ENCODE measurements at regions not wholly inside any gene's neighbourhood (a gene's known extent, or its start where the extent isn't known, plus 50 kb on each side); places are given as distances from the start of the nearest gene placed in this dataset.

- Histone ChIP-seq H3K4me3 (no peak overlapping the region), H3K9me3 (no peaks in the 10 kb centered on the region), H3K4me1 (no peaks in the 10 kb centered on the region), H3K36me3 (replicated peaks in 1 of 2; ENCODE audit: insufficient read depth in 1 of 2, low read depth in 2 of 2) (no peaks in the 10 kb centered on the region), H3K27me3 (no peaks in the 10 kb centered on the region), H3K27ac (no peak overlapping the region)
- no peak for DNase-seq
- 62 to 92% methylated on average over 2 of the region's 2 CpGs for WGBS, 2 donors
- TF ChIP-seq POLR2A (IDR thresholded peaks at IDR 0.05) (no peak), CTCF (IDR thresholded peaks at IDR 0.05) (no peak)
- intact Hi-C loops (cut with DNase I) = no loop called here
- no peak for ATAC-seq
Measured at GRCh38 chr10:64518456-64518855, 997.3 kb downstream of the REEP3 start.

DNA sequence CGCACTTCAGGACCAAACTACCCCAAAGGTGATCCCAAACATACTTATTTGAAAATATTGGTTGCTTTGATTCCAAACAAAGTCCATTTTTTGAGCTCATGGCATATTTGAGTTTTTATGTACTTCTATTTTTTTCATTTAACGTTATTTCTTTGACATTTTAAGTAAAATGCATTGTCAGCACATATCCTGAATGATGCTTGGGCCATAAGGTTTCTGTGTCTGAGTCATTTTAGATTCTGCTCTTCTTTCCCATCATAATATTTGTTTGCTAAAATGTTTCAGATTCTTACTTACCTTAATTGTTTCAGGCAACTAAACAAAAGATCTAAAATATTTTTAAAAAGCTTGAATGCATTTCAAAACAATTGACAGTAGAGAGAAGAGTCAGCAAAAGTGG lies 998.2 kb downstream of the REEP3 start:
- H3K4me1 ChIP-seq = no peaks in the 10 kb centered on the region
- no peak overlapping the region for H3K4me3 ChIP-seq
- no peaks in the 10 kb centered on the region for H3K27me3 ChIP-seq
- ATAC-seq (no peak), DNase-seq (no peak)
- intact Hi-C loops (cut with DNase I) = no loop called here
- no peaks in the 10 kb centered on the region for H3K9me3 ChIP-seq
- no peak overlapping the region for H3K27ac ChIP-seq
- 53 to 73% methylated on average over 2 of the region's 2 CpGs for WGBS, 2 donors
- TF ChIP-seq POLR2A (IDR thresholded peaks at IDR 0.05) (no peak), CTCF (IDR thresholded peaks at IDR 0.05) (no peak)
- H3K36me3 ChIP-seq (replicated peaks in 1 of 2; ENCODE audit: insufficient read depth in 1 of 2, low read depth in 2 of 2) = no peaks in the 10 kb centered on the region

DNA sequence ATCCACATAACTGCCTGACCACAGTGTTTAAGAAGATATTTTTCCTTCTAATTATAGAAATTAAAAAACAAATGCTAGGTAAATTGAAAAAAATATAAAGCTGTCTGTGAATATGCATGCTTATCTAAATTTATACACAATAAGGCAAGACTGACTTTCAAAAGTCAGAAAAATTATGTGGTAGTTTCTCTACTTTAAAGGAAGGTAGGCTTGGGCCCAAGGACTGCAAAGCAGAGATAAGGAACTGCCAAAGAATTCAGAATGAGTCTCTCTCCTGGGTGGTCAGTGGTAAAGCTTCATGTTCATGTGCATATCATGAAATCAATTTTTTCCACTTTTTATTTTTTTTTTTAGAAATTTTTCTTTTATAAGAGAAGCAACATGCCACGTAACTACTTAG lies 998.6 kb downstream of the REEP3 start:
- H3K27me3 ChIP-seq = no peaks in the 10 kb centered on the region
- no peak overlapping the region for H3K27ac ChIP-seq
- no peaks in the 10 kb centered on the region for H3K4me1 ChIP-seq
- no peak for DNase-seq
- intact Hi-C loops (cut with DNase I) = no loop called here
- no peak for TF ChIP-seq POLR2A (IDR thresholded peaks at IDR 0.05)
- TF ChIP-seq CTCF (IDR thresholded peaks at IDR 0.05) = no peak
- 90 to 96% methylated on average over 1 of the region's 1 CpG for WGBS, 2 donors
- H3K36me3 ChIP-seq (replicated peaks in 1 of 2; ENCODE audit: insufficient read depth in 1 of 2, low read depth in 2 of 2) = no peaks in the 10 kb centered on the region
- ATAC-seq = no peak
- no peak overlapping the region for H3K4me3 ChIP-seq
- H3K9me3 ChIP-seq = no peaks in the 10 kb centered on the region

- WGBS, 2 donors = 57 to 59% methylated on average over 4 of the region's 4 CpGs
- no peaks in the 10 kb centered on the region for H3K36me3 ChIP-seq (replicated peaks in 1 of 2; ENCODE audit: insufficient read depth in 1 of 2, low read depth in 2 of 2)
- no peak overlapping the region for H3K27ac ChIP-seq
- no peaks in the 10 kb centered on the region for H3K27me3 ChIP-seq
- intact Hi-C loops (cut with DNase I) = no loop called here
- DNase-seq (no peak), ATAC-seq (no peak)
- TF ChIP-seq POLR2A (IDR thresholded peaks at IDR 0.05) (no peak), CTCF (IDR thresholded peaks at IDR 0.05) (no peak)
- H3K4me1 ChIP-seq = no peaks in the 10 kb centered on the region
- no peak overlapping the region for H3K4me3 ChIP-seq
- H3K9me3 ChIP-seq = no peaks in the 10 kb centered on the region
Measured at GRCh38 chr10:64523065-64523759, 1002.0 kb downstream of the REEP3 start.

DNA sequence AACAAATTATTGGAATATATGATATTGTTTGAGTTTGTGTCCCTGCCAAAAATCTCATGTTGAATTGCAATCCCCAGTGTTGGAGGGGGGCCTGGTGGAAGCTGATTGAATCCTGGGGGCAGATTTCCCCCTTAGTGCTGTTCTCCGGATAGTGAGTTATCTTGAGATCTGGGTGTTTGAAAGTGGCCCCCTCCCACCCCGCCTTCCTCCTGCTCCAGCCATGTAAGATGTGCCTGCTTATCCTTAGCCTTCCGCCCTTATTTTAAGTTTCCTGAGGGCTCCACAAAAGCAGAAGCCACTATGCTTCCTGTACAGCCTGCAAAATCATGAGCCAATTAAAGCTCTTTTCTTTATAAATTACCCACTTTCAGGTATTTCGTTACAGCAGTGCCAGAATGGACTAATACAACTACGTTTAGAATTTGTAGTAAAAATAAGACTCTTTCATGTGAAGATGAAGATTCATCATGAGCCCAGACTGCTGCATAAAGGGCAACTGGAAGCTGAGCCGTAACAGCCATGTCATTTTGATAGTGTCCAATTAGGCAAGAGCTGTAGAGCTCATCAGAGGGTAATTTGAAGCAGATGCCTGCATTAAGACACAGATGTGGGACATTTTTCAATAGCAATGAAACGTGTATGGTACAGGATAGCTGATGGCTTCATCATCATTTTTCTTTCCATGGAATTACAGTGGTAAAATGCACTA lies 1007.2 kb downstream of the REEP3 start:
- DNase-seq (no peak), ATAC-seq (no peak)
- no peaks in the 10 kb centered on the region for H3K27me3 ChIP-seq
- H3K4me3 ChIP-seq = no peak overlapping the region
- no peak for TF ChIP-seq POLR2A (IDR thresholded peaks at IDR 0.05)
- TF ChIP-seq CTCF (IDR thresholded peaks at IDR 0.05) = no peak
- H3K36me3 ChIP-seq (replicated peaks in 1 of 2; ENCODE audit: insufficient read depth in 1 of 2, low read depth in 2 of 2) = no peaks in the 10 kb centered on the region
- no peak overlapping the region for H3K27ac ChIP-seq
- WGBS, 2 donors = 69 to 78% methylated on average over 7 of the region's 7 CpGs
- no peaks in the 10 kb centered on the region for H3K9me3 ChIP-seq
- H3K4me1 ChIP-seq = no peaks in the 10 kb centered on the region
- intact Hi-C loops (cut with DNase I) = no loop called here

Measured in body of pancreas (tissue), 4 donors.